ENCODE measurements at regions not wholly inside any gene's neighbourhood (a gene's known extent, or its start where the extent isn't known, plus 50 kb on each side); places are given as distances from the start of the nearest gene placed in this dataset.

DNA sequence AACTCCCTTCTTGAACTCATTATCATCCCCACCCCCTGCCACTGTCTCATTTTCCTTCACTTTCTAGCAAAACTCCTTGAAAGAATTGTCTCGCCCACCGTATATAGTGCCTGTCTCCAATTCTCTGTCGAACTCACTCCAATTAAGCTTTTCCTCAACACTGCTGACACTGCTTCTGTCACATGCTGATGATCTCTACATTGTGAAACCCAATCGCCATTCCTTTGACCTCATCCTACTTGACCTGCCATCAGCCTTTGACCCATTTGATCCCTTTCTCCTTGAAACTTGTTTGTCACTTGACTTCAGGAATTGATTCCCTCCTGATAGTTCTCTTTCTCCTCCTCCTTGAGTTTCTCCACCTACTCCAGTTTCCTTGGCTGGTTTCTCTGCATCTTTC, 54.8 kb downstream of the CCDC71L start:
- no peak for DNase-seq (ENCODE audit: low read depth, low spot score)

- no peak for DNase-seq (ENCODE audit: low read depth, low spot score)
Measured at GRCh38 chr7:106604971-106605370, 56.0 kb downstream of the CCDC71L start.

- no peak for DNase-seq (ENCODE audit: low read depth, low spot score)
Measured at GRCh38 chr7:106604303-106604924, 56.5 kb downstream of the CCDC71L start.

- DNase-seq (ENCODE audit: low read depth, low spot score) = no peak
Measured at GRCh38 chr7:106603346-106603745, 57.6 kb downstream of the CCDC71L start.

DNA sequence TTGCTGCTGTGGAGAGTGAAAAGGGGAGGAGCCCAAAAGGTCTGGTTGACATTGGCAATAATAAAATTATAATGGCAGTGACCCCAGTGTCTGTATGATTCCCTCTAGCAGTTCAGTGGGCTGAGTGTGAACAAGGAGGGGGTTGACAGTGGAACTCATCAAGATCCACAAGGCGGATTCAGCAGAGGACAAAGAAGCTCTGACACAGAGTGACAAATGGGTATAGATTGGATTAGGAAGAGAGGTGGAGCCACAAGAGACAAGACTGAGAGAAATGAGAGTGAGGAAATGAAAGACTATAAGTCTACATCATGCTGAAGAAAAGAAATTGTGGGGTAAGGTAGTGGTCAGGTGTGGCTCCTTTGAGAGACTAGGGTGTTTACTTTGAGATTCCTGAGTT, 58.9 kb downstream of the CCDC71L start:
- DNase-seq (ENCODE audit: low read depth, low spot score) = no peak

- DNase-seq (ENCODE audit: low read depth, low spot score) = no peak
Measured at GRCh38 chr7:106600569-106601373, 60.2 kb downstream of the CCDC71L start.

DNA sequence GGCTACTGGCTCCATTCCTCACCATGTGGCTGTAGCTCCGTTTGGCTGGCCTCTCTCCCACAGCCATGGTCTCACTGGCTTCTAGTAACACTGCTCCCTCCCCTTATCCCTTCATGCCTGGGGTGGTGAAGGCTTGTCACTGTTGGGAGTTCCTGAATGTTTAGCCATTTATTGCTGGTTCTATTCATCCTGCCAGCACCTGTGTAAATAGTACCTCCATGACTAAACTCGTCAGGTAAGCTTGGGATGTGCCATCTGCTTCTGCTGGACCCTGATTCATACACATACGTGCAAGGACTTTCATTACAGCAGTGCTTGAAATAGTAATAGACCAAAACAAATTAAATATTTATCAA, 61.6 kb downstream of the CCDC71L start:
- DNase-seq (ENCODE audit: low read depth, low spot score) = no peak

- DNase-seq (ENCODE audit: low read depth, low spot score) = peak; percentile 62
Measured at GRCh38 chr7:106598663-106599342, 62.2 kb downstream of the CCDC71L start.

DNA sequence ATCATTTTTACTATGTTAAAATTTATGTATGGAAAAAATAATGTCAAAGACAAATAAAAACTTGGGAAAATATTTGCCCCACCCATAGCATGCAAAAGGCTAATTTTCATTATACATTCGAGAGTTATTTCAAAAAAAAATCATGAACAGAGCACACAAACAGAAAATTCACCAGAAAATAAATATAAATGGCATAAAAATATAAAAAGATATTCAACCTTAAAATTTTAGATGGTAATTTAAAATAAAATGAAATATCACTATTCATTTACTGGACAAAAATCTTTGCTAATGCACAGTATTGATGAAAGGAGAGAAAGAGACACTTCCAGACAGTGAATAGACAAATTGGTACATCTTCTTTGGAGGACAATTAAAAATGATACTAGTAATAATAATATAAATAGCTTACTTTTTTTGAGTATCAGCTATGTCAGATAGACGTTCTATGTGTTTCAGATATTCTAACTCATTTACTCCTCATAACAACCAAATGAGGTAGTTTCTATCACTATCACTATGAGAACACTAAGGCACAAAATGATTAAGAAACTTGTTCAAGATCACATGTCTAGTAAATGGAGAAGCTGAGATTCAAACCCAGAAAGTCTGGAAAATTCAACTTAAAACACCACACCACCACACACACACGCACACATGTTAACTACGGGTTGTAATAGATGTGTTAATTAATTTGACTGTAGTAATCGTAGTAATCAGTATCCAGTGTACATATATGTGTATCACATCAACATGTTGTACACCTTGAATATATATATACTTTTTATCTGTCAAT, 63.0 kb downstream of the CCDC71L start:
- no peak for DNase-seq (ENCODE audit: low read depth, low spot score)

DNA sequence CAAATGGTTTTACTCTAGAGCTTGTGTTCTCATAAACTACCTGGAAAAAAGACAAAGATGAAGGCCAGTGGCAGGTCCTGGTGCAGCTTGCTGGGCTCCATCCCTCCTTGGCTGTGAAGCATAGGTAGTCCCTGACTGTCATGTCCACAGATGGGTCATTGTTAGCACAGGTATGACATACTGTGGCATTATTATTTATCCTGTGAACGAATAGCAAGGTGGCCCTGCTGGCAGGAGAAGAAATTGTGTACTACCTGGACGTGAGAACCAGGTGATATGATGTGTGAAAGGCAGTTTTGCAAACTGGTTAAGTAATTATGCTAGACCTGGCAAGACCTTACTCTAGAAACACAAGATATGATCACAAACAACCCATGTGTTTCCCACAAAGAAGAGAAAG, 63.9 kb downstream of the CCDC71L start:
- DNase-seq (ENCODE audit: low read depth, low spot score) = no peak

- DNase-seq (ENCODE audit: low read depth, low spot score) = no peak
Measured at GRCh38 chr7:106595922-106596321, 65.0 kb downstream of the CCDC71L start.

GRCh38 chr7:106593028-106593417, 67.9 kb downstream of the CCDC71L start:
- no peak for DNase-seq (ENCODE audit: low read depth, low spot score)

DNA sequence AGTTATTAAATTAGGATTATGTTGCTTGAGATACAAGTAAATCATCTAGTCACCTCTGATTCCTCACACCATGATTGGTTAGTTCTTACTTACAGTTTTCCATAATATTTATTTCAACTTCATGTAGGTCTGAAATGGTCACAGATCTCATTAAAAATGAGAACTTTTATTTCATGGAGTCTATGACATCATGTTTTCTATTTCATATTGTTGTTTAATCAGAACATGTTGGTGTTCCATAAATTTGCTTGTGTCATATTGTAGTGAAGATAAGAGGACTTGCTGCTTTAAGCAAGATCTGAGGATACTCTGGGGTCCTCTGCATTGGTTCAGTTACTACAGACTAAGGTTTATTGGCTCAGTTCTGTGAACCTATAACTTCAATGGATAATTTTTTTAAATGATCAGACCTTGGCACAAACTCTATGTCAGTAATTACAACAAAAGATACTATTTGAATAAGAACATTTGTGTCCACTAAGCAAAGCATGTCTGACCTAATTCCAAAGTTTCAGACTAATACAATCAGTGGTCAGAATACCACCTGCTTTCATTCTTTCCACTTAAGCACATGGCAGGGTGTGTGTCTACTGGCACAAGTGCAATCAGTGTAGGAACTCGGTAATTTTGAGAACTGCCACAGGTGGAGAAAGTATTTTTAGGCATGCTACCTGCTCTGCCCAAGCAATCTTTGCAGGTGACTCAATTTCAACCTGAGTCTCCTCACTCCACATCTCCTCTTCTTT, 68.5 kb downstream of the CCDC71L start:
- DNase-seq (ENCODE audit: low read depth, low spot score) = no peak

DNA sequence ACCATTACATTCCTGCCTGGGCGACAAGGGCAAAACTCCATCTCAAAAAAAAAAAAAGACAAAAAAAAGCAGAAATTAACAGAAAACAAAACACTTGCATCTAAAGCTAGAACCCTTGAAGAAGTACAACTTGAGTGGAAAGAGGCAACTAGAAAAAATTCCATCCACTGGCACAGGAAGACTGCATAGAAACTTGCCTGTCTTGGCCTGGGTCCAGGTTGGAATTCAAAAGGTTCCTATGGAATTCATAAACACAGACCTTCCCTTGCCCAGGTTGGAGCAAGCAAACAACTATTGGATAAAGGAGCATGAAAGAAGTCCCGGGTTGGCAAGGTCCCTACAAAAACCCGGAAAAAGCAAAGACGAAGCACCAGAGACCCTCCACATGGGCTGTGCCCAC, 69.8 kb downstream of the CCDC71L start:
- no peak for DNase-seq (ENCODE audit: low read depth, low spot score)

DNA sequence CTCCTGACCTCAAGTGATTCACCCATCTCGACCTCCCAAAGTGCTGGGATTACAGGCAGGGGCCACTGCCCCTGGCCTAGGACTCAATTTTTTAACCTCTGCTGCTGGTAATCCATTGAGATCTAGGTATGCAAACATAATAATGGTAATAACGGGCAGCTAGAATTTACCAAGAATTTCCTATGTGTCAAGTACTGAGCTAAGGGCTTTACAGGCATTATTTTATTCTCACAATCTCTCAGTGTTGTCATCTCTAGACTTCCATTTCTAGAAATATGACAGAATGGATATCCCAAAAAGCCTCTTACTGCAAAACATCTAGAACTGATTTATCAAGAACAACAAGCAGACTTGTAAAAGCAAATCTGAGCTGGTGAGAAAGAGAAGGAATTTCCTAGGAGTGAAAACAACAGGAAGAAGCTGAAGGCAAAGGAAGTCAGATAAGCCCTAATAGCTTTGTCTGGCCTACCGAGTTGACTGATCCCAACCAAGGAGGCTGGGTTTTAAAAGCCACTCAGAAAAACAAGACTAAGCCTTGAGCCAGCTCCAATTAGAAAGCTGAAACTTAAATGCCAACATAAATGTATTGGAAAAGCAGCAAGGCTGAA, 70.6 kb downstream of the CCDC71L start:
- DNase-seq (ENCODE audit: low read depth, low spot score) = peak; percentile 16

GRCh38 chr7:106589198-106589879, 71.6 kb downstream of the CCDC71L start:
- no peak for DNase-seq (ENCODE audit: low read depth, low spot score)

DNA sequence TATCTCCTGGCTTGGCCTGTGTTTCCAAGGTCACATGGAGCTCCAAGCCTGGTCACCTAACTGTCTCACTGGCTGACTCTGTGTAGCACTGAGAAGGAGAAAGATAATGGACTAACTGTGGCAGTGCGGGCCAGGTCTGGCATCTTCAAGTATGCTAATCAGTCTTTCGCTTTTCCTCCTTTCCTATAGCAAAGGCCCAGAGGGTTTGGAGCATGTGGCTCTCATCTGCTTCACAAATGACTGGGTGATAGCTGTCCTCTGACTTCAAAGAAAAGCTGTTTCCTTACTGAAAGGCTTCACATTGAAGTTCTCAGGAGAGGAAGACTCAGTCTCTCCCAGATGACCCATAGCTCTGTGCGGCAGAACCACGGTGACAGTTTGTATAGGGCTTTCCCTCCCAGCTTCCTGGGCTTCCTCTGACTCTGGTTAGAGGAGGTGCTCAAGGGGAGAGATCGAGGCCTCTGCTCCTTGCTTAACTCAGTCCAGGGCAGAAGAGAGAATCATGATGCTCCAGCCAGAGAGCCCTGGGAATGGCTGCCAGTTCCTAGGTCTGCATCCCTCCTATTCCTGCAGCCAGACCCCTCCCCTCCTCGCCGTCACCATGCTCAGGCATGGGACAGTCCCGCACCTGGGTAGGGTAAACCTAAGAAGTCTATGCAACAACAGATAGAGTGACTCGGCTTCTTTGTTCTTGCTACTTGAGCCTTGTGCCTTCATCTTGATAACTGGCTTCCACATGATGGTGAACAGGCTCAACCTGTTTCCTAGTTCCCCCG, 72.3 kb downstream of the CCDC71L start:
- DNase-seq (ENCODE audit: low read depth, low spot score) = peak; percentile 76

DNA sequence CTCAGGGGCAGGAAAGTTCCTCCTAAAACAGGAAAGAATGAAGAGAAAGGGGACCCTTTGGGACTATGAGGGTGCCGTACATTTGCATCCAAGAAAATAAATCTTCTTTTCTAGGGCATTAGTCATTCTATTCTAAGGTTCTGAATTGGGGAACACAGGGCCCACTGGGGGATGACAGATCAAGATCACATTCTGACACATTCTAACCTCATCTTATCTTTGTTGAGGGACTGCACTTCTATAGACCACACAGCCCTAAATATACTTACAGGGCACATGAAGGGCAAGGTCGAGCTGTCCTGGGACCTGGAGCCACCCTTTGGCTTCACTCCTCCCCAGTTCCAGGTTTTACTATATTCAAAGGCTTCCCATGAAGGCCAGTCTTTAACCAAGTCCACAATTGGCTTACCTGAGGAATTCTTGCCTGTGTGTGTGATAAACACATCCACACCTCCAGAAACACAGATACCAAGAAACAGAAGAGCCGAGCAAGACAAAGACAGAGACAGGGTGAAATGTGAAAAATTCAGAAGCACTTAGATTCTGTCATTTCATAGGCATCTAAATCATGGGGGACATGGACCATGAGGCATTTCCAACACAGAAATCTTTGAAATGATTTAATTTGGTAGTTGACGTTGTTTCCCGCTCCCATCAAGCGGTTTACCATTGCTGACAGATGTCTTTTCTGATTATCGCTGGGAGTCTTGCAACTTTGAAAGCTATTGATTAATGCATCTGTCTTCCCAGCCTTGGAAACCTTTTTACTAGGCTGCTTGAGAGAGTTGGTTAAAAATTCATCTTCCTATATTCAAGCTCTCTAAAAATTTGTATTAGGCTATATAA, 75.8 kb downstream of the CCDC71L start:
- DNase-seq (ENCODE audit: low read depth, low spot score) = no peak
